ENCODE measurements at regions not wholly inside any gene's neighbourhood (a gene's known extent, or its start where the extent isn't known, plus 50 kb on each side); places are given as distances from the start of the nearest gene placed in this dataset.

- Histone ChIP-seq H2AFZ (ENCODE audit: low read depth, low read length, poor library complexity, severe bottlenecking) (no peak overlapping the region), H3K79me2 (ENCODE audit: insufficient read depth, low read length) (no peaks in the 10 kb centered on the region), H3K27ac (ENCODE audit: low read depth, low read length) (no peak overlapping the region), H3K27me3 (ENCODE audit: insufficient read depth, low read length) (no peaks in the 10 kb centered on the region), H4K20me1 (ENCODE audit: insufficient read depth) (no peaks in the 10 kb centered on the region), H3K9me2 (ENCODE audit: insufficient read depth) (no peaks in the 10 kb centered on the region; the same call in 1 of the 2 replicates), H3K4me3 (replicated peaks in 1 of 2; ENCODE audit: low read depth in 1 of 2, low read length in 2 of 2) (no peak overlapping the region), H3K4me2 (ENCODE audit: low read length) (no peak overlapping the region), H3K9ac (ENCODE audit: low read length) (no peak overlapping the region), H3K36me3 (ENCODE audit: control insufficient read depth in 1 of 2, insufficient read depth in 2 of 2, low read length in 2 of 2) (no peaks in the 10 kb centered on the region), H3K9me3 (ENCODE audit: control insufficient read depth in 1 of 2, insufficient read depth in 1 of 2, low read depth in 1 of 2, low read length in 2 of 2) (no peaks in the 10 kb centered on the region), H3K4me1 (ENCODE audit: control insufficient read depth in 1 of 2, insufficient read depth in 2 of 2, low read length in 2 of 2) (no peaks in the 10 kb centered on the region)
- ChIA-PET POLR2A (no interaction called here), CTCF (no interaction called here), RAD21 (ENCODE audit: low non-redundant PET in 1 of 2, low total read pairs in 2 of 2, uncharacterized antibody in 2 of 2, unreplicated experiment in 2 of 2) (no interaction called here)
- intact Hi-C loops (cut with micrococcal nuclease) = no loop called here
- no TSS peak for BruUV-seq (replicated peaks)
- no peak for TF ChIP-seq ZBTB33 (IDR thresholded peaks at IDR 0.05; ENCODE audit: extremely low read depth, insufficient replicate concordance, low read length)
- no peak for TF ChIP-seq EZH2 (IDR thresholded peaks at IDR 0.05)
- TF ChIP-seq EZH2phosphoT487 (IDR thresholded peaks at IDR 0.05; ENCODE audit: borderline replicate concordance) = no peak
- TF ChIP-seq POLR2AphosphoS5 (IDR thresholded peaks at IDR 0.05; ENCODE audit: low read depth, low read length) = no peak
- no peak for TF ChIP-seq CBX3 (IDR thresholded peaks at IDR 0.05; ENCODE audit: low read depth)
- no peak for TF ChIP-seq FOSL1 (IDR thresholded peaks at IDR 0.05; ENCODE audit: low read depth)
- TF ChIP-seq MAX (IDR thresholded peaks at IDR 0.05) = no peak
- TF ChIP-seq SP1 (IDR thresholded peaks at IDR 0.05; ENCODE audit: low read depth) = no peak
- TF ChIP-seq SRF (IDR thresholded peaks at IDR 0.05; ENCODE audit: low read depth) = no peak
- no peak for TF ChIP-seq POLR2A (IDR thresholded peaks at IDR 0.05; ENCODE audit: borderline replicate concordance, extremely low read depth, insufficient read depth, insufficient read length)
- no peak for TF ChIP-seq RAD21 (IDR thresholded peaks at IDR 0.05; ENCODE audit: low read depth)
- no peak for TF ChIP-seq ZNF274 (IDR thresholded peaks at IDR 0.05; ENCODE audit: low read depth, low read length)
- TF ChIP-seq YY1 (IDR thresholded peaks at IDR 0.05; ENCODE audit: extremely low read depth, insufficient replicate concordance, low read depth, low read length) = no peak
- TF ChIP-seq CEBPB (IDR thresholded peaks at IDR 0.05; ENCODE audit: low read depth) = no peak
- no peak for TF ChIP-seq JUND (IDR thresholded peaks at IDR 0.05)
- ATAC-seq (no peak), DNase-seq (ENCODE audit: low read depth, low spot score) (no peak)
Measured at GRCh38 chr2:146214394-146214929, 1630.4 kb upstream of the ACVR2A start.
